GM13977 (cell line): ENCODE measurements at regions not wholly inside any gene's neighbourhood (a gene's known extent, or its start where the extent isn't known, plus 50 kb on each side); places are given as distances from the start of the nearest gene placed in this dataset.
"Not testable (repeated sequence)": the region's sequence is repeated elsewhere in the genome, so short reads cannot be mapped to it uniquely, and the experiment has no call there.

Source experiments
- DNase-seq: peaks from one replicate; pipeline ENCODE4 v3.0.0; 2012; ENCODE audit warnings: low spot score
- CTCF ChIP-seq: IDR thresholded peaks from 2 replicates; pipeline ENCODE4 v1.5.1; 2012; ENCODE audit warnings: mild to moderate bottlenecking, control low read depth; ENCODE audit not compliant: insufficient read depth; ENCODE audit errors: extremely low read depth, missing control alignments
- in situ Hi-C: fragments of 300-500 bp; cut with MboI; formaldehyde crosslinking; loops from one replicate; pipeline ENCODE4 v1.12.0; 2022; ENCODE audit warnings: low sequenced_read_pairs, low pct_unique_long_range_greater_than_20kb, mixed read lengths, inconsistent platforms; ENCODE audit not compliant: unreplicated experiment

DNA sequence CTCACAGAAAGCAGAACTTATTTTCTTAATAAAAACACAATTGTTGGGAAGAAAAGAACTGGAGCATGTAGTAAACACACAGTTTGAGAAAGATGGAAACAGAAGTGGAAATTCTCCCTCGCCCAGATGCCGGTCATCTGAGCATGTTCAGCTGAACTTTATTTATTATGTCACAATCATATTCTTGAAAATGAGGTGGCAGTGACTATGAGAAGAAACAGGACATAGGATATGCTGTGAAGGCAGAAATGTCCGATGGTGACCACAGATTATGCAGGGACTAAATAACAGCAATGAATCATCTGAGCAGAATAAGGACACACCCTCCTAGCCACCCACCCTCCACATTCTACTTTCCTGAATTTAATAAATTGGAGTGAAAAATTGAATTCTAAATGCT lies 425.3 kb upstream of the NOX3 start:
- in situ Hi-C loops, result no loop called here
- no peak for DNase-seq
- TF ChIP-seq CTCF, result no peak

DNA sequence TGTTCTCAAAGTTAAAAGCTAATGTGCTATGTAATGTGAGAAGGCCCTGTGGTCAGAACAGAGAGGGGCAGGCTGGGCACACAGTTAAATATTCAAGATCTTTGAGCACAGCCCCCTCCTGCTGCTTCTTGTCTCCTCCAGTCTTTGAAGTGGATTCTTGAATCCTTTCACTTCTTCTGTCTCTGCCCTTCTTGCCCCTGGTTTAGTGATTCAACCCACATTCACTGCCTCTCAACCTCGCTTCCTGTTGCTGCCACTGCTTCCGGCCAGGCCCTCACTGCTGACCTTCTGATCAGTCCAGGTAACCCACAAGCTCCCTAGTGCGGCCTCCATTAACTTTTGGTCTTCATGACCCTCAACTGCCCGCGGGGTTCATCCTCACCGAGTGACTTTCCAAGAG lies 417.3 kb upstream of the NOX3 start:
- TF ChIP-seq CTCF, result no peak

GRCh38 chr6:155867682-155868081 lies 412.0 kb upstream of the NOX3 start:
- in situ Hi-C loops, result no loop called here
- DNase-seq, result no peak
- no peak for TF ChIP-seq CTCF

More for the DNA sequence above, 417.3 kb upstream of the NOX3 start:
- in situ Hi-C loops, result no loop called here
- DNase-seq, result no peak

- DNase-seq, in situ Hi-C loops: not testable (repeated sequence)
Measured at GRCh38 chr6:155866676-155867390, 411.2 kb upstream of the NOX3 start.

GRCh38 chr6:155861821-155862220 lies 406.2 kb upstream of the NOX3 start:
- in situ Hi-C loops, result no loop called here
- DNase-seq, result no peak
- TF ChIP-seq CTCF, result no peak

- in situ Hi-C loops, result not testable (repeated sequence)
Measured at GRCh38 chr6:155858906-155859305, 403.3 kb upstream of the NOX3 start.

GRCh38 chr6:155854787-155855186 lies 399.1 kb upstream of the NOX3 start:
- TF ChIP-seq CTCF, result no peak
- no peak for DNase-seq
- in situ Hi-C loops, result no loop called here

More at GRCh38 chr6:155858906-155859305, 403.3 kb upstream of the NOX3 start:
- not testable (repeated sequence) for DNase-seq

DNA sequence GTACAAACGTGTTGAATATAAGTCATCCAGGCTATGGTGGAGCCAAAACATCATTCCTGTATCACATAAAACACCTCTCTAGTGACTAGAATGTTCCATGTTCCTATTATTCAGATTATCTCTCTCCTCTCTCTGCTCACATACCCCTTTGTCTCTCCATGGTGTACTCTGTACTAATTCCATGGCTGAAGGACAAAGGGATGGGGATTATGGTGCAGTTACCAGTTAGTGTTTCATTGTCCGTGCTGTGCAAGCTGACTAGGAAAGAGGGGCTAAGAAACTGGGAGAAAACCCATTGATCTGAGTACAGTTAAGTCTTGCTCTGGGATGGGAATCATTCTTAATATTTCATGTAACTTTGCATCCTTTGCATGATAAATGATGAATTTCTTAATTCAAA lies 397.4 kb upstream of the NOX3 start:
- DNase-seq, result no peak
- TF ChIP-seq CTCF, result no peak
- in situ Hi-C loops, result no loop called here
